Lower leg skin (tissue), 3 donors: ENCODE measurements at regions not wholly inside any gene's neighbourhood (a gene's known extent, or its start where the extent isn't known, plus 50 kb on each side); places are given as distances from the start of the nearest gene placed in this dataset.

Source experiments
- POLR2A ChIP-seq, 2 donors: fragments of 450-650 bp; IDR thresholded peaks; one replicate each; pipeline ENCODE4 v1.6.1; 2016 to 2017; ENCODE audit warnings: antibody characterized with exemption in 2 of 2, mild to moderate bottlenecking in 1 of 2, moderate library complexity in 1 of 2
- TF ChIP-seq, protein P1 (sequence below), 3 donors: fragments of 450-650 bp; IDR thresholded peaks; one replicate each; pipeline ENCODE4 v1.5.1; 2016; ENCODE audit warnings: antibody characterized with exemption in 3 of 3, mild to moderate bottlenecking in 3 of 3, moderate library complexity in 2 of 3

DNA sequence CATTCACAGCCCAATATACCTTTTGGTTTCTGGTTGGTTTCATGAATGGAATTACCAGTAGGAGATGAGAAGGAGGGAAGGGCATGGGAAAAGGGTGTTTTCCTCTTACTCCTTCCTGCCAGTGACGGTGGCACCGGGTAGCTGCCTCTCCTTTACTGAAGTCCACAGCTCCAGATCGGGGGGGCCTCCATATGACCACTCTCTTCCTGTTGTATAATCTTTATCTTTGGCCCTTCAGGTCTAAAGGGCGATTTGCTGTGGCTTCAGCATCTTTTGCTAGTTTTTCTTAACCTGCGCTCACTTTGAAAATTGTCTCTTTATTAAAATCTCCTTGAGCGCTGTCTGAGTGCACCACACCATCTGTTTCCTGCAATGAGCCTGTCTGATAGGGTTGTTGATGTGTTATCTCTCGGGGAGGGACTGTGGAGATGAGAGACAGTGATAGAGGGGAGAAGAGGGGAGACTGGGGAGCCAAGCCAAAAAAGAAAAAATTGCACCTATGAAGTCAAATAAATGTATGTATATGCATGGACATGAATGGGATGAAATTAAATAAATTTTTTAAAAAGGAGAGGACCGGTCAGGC is 449.3 kb upstream of the KLF4 start:
- TF ChIP-seq, protein P1, sequence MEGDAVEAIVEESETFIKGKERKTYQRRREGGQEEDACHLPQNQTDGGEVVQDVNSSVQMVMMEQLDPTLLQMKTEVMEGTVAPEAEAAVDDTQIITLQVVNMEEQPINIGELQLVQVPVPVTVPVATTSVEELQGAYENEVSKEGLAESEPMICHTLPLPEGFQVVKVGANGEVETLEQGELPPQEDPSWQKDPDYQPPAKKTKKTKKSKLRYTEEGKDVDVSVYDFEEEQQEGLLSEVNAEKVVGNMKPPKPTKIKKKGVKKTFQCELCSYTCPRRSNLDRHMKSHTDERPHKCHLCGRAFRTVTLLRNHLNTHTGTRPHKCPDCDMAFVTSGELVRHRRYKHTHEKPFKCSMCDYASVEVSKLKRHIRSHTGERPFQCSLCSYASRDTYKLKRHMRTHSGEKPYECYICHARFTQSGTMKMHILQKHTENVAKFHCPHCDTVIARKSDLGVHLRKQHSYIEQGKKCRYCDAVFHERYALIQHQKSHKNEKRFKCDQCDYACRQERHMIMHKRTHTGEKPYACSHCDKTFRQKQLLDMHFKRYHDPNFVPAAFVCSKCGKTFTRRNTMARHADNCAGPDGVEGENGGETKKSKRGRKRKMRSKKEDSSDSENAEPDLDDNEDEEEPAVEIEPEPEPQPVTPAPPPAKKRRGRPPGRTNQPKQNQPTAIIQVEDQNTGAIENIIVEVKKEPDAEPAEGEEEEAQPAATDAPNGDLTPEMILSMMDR (IDR thresholded peaks at IDR 0.05) = no peak
- TF ChIP-seq POLR2A (IDR thresholded peaks at IDR 0.05) = no peak
